ENCODE measurements at regions not wholly inside any gene's neighbourhood (a gene's known extent, or its start where the extent isn't known, plus 50 kb on each side); places are given as distances from the start of the nearest gene placed in this dataset.

GRCh38 chr6:14597090-14597489 is 479.5 kb downstream of the CD83 start:
- Histone ChIP-seq H3K4me3 (ENCODE audit: low read depth, low read length) (no peak overlapping the region), H3K27ac (ENCODE audit: extremely low read depth, low read depth, low read length) (no peak overlapping the region), H3K9me3 (ENCODE audit: control insufficient read depth, insufficient read depth, low read depth, low read length) (no peaks in the 10 kb centered on the region), H3K36me3 (ENCODE audit: control insufficient read depth in 2 of 2, insufficient read depth in 1 of 2, low read length in 2 of 2) (no peaks in the 10 kb centered on the region), H3K4me1 (ENCODE audit: control insufficient read depth, insufficient read depth, low read length) (peaks cover 7% of the 10 kb centered on the region; the same call in 1 of the 2 replicates)
- ChIA-PET POLR2A (no interaction called here), CTCF (no interaction called here)
- TF ChIP-seq ZNF157 (tag by site-specific recombination; IDR thresholded peaks at IDR 0.05) (no peak), ZNF610 (tag by site-specific recombination; IDR thresholded peaks at IDR 0.05; ENCODE audit: borderline replicate concordance) (no peak), REPIN1 (tag by site-specific recombination; IDR thresholded peaks at IDR 0.05; ENCODE audit: low read depth) (no peak), ZNF843 (tag by site-specific recombination; IDR thresholded peaks at IDR 0.05) (no peak), ZNF335 (tag by site-specific recombination; conservative IDR thresholded peaks at IDR 0.05) (no peak), ZNF677 (tag by site-specific recombination; IDR thresholded peaks at IDR 0.05) (no peak), BCL11A (tag by site-specific recombination; IDR thresholded peaks at IDR 0.05; ENCODE audit: low read depth) (no peak), ZNF26 (tag by site-specific recombination; IDR thresholded peaks at IDR 0.05) (no peak), ZNF23 (tag by site-specific recombination; IDR thresholded peaks at IDR 0.05; ENCODE audit: borderline replicate concordance) (no peak), ZNF571 (tag by site-specific recombination; IDR thresholded peaks at IDR 0.05) (no peak), ZSCAN23 (tag by site-specific recombination; IDR thresholded peaks at IDR 0.05) (no peak), ATF2 (tag by site-specific recombination; IDR thresholded peaks at IDR 0.05; ENCODE audit: low read depth) (no peak), ZNF558 (tag by site-specific recombination; IDR thresholded peaks at IDR 0.05) (no peak), ZBTB6 (tag by site-specific recombination; IDR thresholded peaks at IDR 0.05) (no peak), ZNF837 (tag by site-specific recombination; IDR thresholded peaks at IDR 0.05) (no peak), SP3 (tag by site-specific recombination; IDR thresholded peaks at IDR 0.05) (no peak), ZNF121 (tag by site-specific recombination; IDR thresholded peaks at IDR 0.05) (no peak), PRDM2 (tag by site-specific recombination; IDR thresholded peaks at IDR 0.05; ENCODE audit: borderline replicate concordance) (no peak)
- TF ChIP-seq, protein P1, sequence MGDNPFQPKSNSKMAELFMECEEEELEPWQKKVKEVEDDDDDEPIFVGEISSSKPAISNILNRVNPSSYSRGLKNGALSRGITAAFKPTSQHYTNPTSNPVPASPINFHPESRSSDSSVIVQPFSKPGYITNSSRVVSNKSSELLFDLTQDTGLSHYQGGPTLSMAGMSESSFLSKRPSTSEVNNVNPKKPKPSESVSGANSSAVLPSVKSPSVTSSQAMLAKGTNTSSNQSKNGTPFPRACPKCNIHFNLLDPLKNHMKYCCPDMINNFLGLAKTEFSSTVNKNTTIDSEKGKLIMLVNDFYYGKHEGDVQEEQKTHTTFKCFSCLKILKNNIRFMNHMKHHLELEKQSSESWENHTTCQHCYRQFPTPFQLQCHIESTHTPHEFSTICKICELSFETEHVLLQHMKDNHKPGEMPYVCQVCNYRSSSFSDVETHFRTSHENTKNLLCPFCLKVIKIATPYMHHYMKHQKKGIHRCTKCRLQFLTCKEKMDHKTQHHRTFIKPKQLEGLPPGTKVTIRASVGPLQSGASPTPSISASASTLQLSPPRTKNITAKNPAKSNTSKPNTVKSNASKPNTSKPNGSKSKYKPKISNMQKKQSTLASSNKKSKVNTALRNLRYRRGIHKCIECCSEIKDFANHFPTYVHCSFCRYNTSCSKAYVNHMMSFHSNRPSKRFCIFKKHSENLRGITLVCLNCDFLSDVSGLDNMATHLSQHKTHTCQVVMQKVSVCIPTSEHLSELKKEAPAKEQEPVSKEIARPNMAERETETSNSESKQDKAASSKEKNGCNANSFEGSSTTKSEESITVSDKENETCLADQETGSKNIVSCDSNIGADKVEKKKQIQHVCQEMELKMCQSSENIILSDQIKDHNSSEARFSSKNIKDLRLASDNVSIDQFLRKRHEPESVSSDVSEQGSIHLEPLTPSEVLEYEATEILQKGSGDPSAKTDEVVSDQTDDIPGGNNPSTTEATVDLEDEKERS (tag by site-specific recombination; IDR thresholded peaks at IDR 0.05): no peak
- TF ChIP-seq, protein P2, sequence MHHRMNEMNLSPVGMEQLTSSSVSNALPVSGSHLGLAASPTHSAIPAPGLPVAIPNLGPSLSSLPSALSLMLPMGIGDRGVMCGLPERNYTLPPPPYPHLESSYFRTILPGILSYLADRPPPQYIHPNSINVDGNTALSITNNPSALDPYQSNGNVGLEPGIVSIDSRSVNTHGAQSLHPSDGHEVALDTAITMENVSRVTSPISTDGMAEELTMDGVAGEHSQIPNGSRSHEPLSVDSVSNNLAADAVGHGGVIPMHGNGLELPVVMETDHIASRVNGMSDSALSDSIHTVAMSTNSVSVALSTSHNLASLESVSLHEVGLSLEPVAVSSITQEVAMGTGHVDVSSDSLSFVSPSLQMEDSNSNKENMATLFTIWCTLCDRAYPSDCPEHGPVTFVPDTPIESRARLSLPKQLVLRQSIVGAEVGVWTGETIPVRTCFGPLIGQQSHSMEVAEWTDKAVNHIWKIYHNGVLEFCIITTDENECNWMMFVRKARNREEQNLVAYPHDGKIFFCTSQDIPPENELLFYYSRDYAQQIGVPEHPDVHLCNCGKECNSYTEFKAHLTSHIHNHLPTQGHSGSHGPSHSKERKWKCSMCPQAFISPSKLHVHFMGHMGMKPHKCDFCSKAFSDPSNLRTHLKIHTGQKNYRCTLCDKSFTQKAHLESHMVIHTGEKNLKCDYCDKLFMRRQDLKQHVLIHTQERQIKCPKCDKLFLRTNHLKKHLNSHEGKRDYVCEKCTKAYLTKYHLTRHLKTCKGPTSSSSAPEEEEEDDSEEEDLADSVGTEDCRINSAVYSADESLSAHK (tag by site-specific recombination; IDR thresholded peaks at IDR 0.05): no peak
